ENCODE measurements at regions not wholly inside any gene's neighbourhood (a gene's known extent, or its start where the extent isn't known, plus 50 kb on each side); places are given as distances from the start of the nearest gene placed in this dataset.

DNA sequence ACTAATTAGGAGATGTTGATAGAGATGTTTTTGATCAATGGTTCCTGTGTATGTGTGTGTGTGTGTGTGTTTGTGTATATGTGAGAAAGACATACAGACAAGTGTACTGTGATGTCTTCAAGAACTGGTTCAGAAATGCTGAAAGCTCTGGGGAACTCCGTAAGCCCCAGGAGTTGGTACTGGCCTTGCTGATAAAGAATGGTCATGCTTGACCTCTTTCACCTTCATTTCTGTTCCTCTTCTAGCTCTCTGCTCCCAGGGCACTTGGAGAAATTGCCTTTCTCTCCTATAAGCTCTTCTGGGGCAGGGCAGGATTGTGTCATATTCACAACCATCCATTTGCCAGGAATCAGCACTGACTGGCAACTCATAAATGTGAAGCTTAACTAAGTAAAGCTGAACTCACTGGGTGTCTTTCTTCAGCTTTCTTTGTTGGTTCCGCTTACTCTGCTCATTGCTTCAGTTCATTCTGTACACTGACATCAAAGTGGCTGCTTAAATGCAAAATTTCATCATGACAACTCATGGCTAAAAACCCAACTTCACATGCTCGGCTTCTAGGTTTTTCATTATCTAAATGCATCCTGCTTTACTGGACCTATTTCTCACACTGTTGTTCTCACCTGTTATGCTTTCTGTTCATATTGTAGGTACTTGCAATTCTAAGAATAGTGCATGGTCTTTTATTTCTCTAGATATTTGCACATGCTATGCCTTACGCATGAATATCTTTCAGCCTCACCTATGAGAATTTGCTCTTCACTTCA lies 162.1 kb upstream of the LYSMD4 start:
- H3K27ac Mint-ChIP-seq = no peak overlapping the region

DNA sequence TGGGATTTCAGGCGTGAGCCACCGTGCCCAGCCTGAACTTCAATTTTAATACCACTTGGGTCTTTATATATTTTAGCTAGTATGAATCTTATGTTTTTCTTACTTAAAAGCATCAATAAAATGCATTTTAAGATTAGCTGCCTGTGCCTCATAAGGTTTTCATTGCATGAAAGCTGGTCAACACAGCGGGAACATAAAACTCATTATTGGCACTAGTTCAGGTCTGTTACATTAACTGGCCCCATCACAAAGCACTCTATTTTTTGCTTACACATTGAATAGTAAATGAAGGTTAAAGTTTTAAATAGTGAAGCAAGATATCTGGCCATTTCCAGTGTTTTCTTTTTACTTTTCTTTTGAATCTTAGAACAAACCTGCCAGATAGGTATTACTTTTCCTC lies 145.6 kb upstream of the LYSMD4 start:
- DNase-seq (no peak), ATAC-seq (no peak)
- Mint-ChIP-seq H3K27me3 (no peaks in the 10 kb centered on the region), H3K4me1 (no peaks in the 10 kb centered on the region), H3K36me3 (ENCODE audit: low read depth) (peaks cover 31% of the 10 kb centered on the region), H3K4me3 (no peak overlapping the region), H3K9me3 (ENCODE audit: low read depth) (peaks cover 2% of the 10 kb centered on the region), H3K27ac (no peak overlapping the region)
- intact Hi-C loops (cut with DNase I, micrococcal nuclease) = no loop called here
- POLR2A ChIA-PET = no interaction called here
- CTCF ChIA-PET = interaction anchor here (1.3 kb wide), 1 partner anchor 11 kb away, joined by 3 read pairs; no protein-coding TSS in a partner anchor

More for the DNA sequence above, 162.1 kb upstream of the LYSMD4 start:
- H3K4me1 Mint-ChIP-seq = peaks cover 5% of the 10 kb centered on the region
- H3K27me3 Mint-ChIP-seq = no peaks in the 10 kb centered on the region
- H3K36me3 Mint-ChIP-seq (ENCODE audit: low read depth) = peaks cover 20% of the 10 kb centered on the region
- ATAC-seq (no peak), DNase-seq (no peak)
- ChIA-PET POLR2A (no interaction called here), CTCF (no interaction called here)
- no peak overlapping the region for H3K4me3 Mint-ChIP-seq
- intact Hi-C loops (cut with DNase I, micrococcal nuclease) = no loop called here
- H3K9me3 Mint-ChIP-seq (ENCODE audit: low read depth) = peaks cover 4% of the 10 kb centered on the region

DNA sequence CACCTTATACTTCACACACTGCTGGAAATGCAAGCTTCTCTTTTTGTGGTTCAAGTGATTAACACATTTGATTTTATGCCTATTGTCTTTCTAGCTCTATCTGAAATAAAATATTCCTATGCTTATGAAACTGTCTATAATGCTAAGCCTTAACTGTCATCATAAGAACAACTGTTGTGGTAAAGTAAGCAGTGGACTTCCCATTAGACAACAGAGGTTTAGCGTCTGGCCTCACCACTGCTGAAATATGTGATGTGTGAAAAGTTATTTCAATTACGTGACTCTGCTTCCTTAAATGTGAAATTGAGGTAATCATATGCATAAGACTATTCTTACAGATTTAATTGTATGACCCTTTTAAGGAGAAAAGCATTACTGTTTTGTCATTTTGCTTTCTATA lies 140.2 kb upstream of the LYSMD4 start:
- DNase-seq (no peak), ATAC-seq (no peak)
- Mint-ChIP-seq H3K27ac (no peak overlapping the region), H3K36me3 (ENCODE audit: low read depth) (peaks cover 3% of the 10 kb centered on the region), H3K4me1 (no peaks in the 10 kb centered on the region), H3K4me3 (no peak overlapping the region), H3K27me3 (no peaks in the 10 kb centered on the region), H3K9me3 (ENCODE audit: low read depth) (no peaks in the 10 kb centered on the region)
- CTCF ChIA-PET = no interaction called here
- POLR2A ChIA-PET = no interaction called here
- intact Hi-C loops (cut with DNase I, micrococcal nuclease) = no loop called here

DNA sequence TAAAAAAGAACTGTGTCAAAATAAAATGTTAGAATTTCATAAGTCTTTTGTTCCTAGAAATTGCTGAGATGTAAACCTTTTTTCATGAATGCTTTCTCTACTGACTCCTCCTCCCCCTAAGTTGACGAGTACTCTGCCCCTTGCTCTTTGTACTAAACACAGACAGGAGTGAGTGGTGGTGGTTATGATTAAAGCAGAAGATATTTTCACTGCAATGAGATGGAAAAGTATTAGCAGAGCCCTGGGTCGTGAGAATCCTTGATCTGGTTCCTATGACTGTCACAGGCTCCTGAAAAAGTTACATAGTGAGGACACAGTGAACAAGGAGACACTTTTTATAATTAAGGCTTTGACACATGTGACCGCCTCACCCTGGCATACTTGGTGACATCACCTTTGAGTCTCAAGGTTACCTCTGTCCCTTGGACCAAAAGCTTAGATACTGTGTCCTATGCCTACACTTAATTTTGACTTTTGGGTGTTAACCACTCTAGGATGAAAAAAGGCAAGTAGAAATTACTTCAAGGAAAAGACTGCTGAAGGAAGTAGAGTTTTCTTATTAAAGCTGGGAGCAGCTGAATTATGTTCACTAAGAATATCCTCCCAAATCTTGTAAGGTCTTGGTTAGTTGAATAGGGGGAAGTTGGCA lies 130.4 kb upstream of the LYSMD4 start:
- Mint-ChIP-seq H3K4me1 (no peaks in the 10 kb centered on the region), H3K9me3 (ENCODE audit: low read depth) (no peaks in the 10 kb centered on the region), H3K36me3 (ENCODE audit: low read depth) (no peaks in the 10 kb centered on the region), H3K4me3 (no peak overlapping the region), H3K27ac (no peak overlapping the region), H3K27me3 (no peaks in the 10 kb centered on the region)
- ChIA-PET CTCF (no interaction called here), POLR2A (no interaction called here)
- intact Hi-C loops (cut with DNase I, micrococcal nuclease) = no loop called here
- ATAC-seq (no peak), DNase-seq (no peak)

DNA sequence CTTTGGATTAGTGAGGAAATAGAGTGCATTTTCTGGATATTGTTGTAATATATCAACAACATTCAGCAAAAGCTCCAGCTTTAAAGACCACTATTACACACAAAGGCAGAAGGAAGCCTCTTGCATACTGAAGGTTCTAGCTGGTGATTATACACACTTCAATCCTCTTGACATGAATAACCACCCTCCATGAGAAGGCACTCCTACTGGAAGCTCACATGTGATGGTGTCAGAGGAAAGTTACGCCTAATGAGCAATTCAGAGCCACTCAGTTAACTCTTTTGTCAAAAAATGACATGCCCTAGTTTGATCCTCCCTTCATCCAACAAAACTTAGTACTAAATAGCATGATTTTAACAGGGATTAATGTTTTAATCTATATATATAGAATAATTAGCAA lies 124.6 kb upstream of the LYSMD4 start:
- Mint-ChIP-seq H3K36me3 (ENCODE audit: low read depth) (peaks cover 12% of the 10 kb centered on the region), H3K27me3 (no peaks in the 10 kb centered on the region), H3K9me3 (ENCODE audit: low read depth) (no peaks in the 10 kb centered on the region), H3K4me3 (no peak overlapping the region), H3K27ac (no peak overlapping the region), H3K4me1 (no peaks in the 10 kb centered on the region)
- ChIA-PET POLR2A (no interaction called here), CTCF (no interaction called here)
- DNase-seq (no peak), ATAC-seq (no peak)
- intact Hi-C loops (cut with DNase I, micrococcal nuclease) = no loop called here

DNA sequence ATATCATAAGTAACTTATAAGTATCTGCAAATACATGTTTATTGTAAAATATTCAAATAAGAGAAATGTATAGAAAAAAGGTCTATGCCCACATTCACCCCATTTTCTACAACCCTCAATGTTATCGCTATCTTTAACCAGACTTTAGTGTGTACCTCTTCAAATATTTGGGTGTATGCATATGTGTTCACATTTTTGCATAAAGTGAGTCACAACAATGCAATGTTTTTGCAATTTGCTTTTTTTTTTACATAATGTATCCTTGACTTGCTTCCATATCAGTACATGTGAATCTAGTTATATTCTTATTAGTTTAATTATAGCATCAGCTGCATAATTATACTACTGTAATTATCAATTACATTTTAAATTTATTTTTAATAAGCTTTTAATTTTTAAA lies 117.3 kb upstream of the LYSMD4 start:
- DNase-seq (no peak), ATAC-seq (no peak)
- intact Hi-C loops (cut with DNase I, micrococcal nuclease) = no loop called here
- Mint-ChIP-seq H3K27ac (no peak overlapping the region), H3K36me3 (ENCODE audit: low read depth) (peaks cover 18% of the 10 kb centered on the region), H3K4me1 (peaks cover 15% of the 10 kb centered on the region), H3K9me3 (ENCODE audit: low read depth) (peaks cover 3% of the 10 kb centered on the region), H3K4me3 (no peak overlapping the region), H3K27me3 (no peaks in the 10 kb centered on the region)
- POLR2A ChIA-PET = no interaction called here
- CTCF ChIA-PET = no interaction called here

DNA sequence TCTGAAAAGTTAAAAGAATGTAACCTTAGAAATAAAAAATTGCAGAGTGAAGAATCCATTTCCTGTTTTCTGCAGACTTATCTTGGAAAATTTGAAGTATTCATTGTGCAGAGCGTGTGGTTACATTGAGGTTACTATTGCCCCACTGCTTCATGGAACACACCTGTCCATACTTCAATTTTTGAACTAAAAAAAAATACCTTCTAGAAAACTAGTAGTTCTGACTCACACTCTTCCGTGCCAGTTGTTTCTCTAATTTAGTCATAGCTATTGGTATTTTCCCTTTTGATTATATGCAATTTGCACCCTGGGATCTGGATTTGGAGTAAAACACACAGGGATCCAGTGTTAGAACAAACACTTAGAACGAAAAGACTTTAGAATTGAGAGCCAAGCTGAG lies 111.8 kb upstream of the LYSMD4 start:
- Mint-ChIP-seq H3K36me3 (ENCODE audit: low read depth) (peaks cover 14% of the 10 kb centered on the region), H3K27me3 (no peaks in the 10 kb centered on the region), H3K27ac (peak overlapping the region; percentile 74), H3K4me1 (peaks cover 55% of the 10 kb centered on the region), H3K4me3 (no peak overlapping the region), H3K9me3 (ENCODE audit: low read depth) (peaks cover 3% of the 10 kb centered on the region)
- intact Hi-C loops (cut with DNase I, micrococcal nuclease) = loop anchor here (1.0 to 10.0 kb wide), 4 partner anchors 19 to 750 kb away; no protein-coding TSS in a partner anchor
- ChIA-PET CTCF (interaction anchor here (1.1 to 1.2 kb wide), 2 partner anchors 11 to 141 kb away, joined by 3 to 5 read pairs; no protein-coding TSS in a partner anchor), POLR2A (no interaction called here)
- DNase-seq (peak; percentile 58), ATAC-seq (peak; percentile 85)

DNA sequence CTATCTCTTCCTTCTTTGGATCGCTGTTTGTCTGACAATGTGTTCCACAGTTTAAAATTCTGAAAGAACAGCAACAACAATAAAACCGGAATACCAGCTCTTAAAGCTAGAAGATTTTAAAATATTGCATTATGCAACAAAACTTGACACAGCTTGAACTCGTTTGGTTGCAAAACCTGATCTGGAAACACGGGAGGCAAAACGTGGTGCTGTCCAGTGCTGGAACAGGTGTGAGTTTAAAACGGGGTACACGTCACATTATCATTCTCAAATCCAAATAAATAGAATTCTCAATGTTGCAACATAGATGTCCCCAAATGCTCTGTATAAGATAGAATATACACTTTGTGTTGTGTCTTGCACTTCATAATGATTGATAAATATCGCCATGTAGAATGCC lies 110.9 kb upstream of the LYSMD4 start:
- ChIA-PET POLR2A (no interaction called here), CTCF (interaction anchor here (1.0 to 1.2 kb wide), 2 partner anchors 108 to 572 kb away, joined by 3 read pairs; no protein-coding TSS in a partner anchor)
- H3K27ac Mint-ChIP-seq = peak overlapping the region; percentile 74

DNA sequence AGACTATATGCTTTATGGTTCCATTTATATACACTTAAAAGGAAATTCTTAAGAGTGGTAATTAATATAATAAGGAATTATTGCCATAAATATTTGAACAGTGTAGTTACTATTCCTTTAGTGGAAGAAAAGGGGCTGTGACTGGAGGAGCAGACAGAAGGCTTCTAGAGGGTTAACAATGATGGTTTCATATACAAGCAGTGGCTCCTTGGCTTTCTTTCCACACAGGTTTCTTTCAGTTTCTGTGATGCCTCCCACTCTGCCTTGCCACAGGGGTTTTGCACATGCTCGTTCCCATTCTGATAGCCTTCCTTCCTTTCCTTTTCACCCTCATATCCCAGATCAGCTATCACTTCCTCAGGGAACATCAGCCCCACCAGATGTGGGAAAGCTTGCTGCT lies 108.8 kb upstream of the LYSMD4 start:
- ATAC-seq (peak; percentile 30), DNase-seq (peak; percentile 18)
- POLR2A ChIA-PET = no interaction called here
- intact Hi-C loops (cut with DNase I, micrococcal nuclease) = loop anchor here in 1 of 2 experiments (5.0 to 10.0 kb wide), 2 partner anchors 753 to 860 kb away; no protein-coding TSS in a partner anchor
- CTCF ChIA-PET = no interaction called here
- H3K4me3 Mint-ChIP-seq = no peak overlapping the region
- peak overlapping the region; percentile 77 for H3K27ac Mint-ChIP-seq
- H3K4me1 Mint-ChIP-seq = peaks cover 56% of the 10 kb centered on the region
- no peaks in the 10 kb centered on the region for H3K27me3 Mint-ChIP-seq
- peaks cover 2% of the 10 kb centered on the region for H3K9me3 Mint-ChIP-seq (ENCODE audit: low read depth)
- peaks cover 29% of the 10 kb centered on the region for H3K36me3 Mint-ChIP-seq (ENCODE audit: low read depth)

More for the DNA sequence above, 110.9 kb upstream of the LYSMD4 start:
- peaks cover 22% of the 10 kb centered on the region for H3K36me3 Mint-ChIP-seq (ENCODE audit: low read depth)
- H3K4me1 Mint-ChIP-seq = peaks cover 60% of the 10 kb centered on the region
- H3K27me3 Mint-ChIP-seq = no peaks in the 10 kb centered on the region
- peaks cover 3% of the 10 kb centered on the region for H3K9me3 Mint-ChIP-seq (ENCODE audit: low read depth)
- DNase-seq (peak; percentile 16), ATAC-seq (no peak)
- intact Hi-C loops (cut with DNase I, micrococcal nuclease) = loop anchor here (2.0 to 10.0 kb wide), 3 partner anchors 33 to 858 kb away; no protein-coding TSS in a partner anchor
- H3K4me3 Mint-ChIP-seq = no peak overlapping the region

DNA sequence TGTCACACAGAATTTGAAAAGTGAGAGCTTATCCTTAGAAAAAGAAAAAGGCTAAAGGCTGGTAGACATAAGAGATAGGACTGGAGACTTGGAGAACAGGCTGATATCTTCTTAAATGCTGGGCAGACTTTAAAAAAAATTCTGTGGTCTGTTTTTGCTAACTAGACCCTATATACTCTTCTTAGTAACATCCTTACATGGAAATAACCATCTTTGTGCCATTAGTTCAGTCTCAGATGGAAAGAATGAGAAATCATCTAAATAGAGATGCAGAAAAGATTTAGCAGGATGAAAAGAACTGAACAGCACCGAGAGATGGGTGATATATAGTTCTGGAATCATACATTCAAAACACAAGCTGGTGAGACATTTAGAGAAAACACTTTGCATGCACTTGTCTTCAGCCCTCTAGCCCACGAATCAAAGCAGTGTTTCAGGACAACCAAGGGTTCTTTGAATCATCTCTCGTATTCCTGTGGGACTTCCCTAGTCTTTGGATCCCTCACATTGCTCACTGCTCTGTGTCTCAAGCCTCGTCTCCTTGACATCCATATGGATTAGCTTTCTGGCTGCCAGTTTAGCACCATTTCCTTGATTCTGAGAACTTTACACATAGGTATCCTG lies 93.0 kb upstream of the LYSMD4 start:
- peak overlapping the region; percentile 98 for H3K27ac Mint-ChIP-seq
- peaks cover 37% of the 10 kb centered on the region for H3K4me1 Mint-ChIP-seq
- H3K4me3 Mint-ChIP-seq = peak overlapping the region; percentile 11
- intact Hi-C loops (cut with DNase I, micrococcal nuclease) = loop anchor here (1.0 to 2.0 kb wide), 3 partner anchors 15 to 19 kb away; no protein-coding TSS in a partner anchor
- peak; percentile 31 for DNase-seq
- peak; percentile 93 for ATAC-seq
- H3K36me3 Mint-ChIP-seq (ENCODE audit: low read depth) = peaks cover 69% of the 10 kb centered on the region
- peaks cover 15% of the 10 kb centered on the region for H3K9me3 Mint-ChIP-seq (ENCODE audit: low read depth)
- ChIA-PET POLR2A (interaction anchor here (0.6 kb wide), 1 partner anchor 1918 kb away, joined by 3 read pairs; no protein-coding TSS in a partner anchor), CTCF (interaction anchor here (0.9 to 1.5 kb wide), 5 partner anchors 9 to 69 kb away, joined by 3 to 5 read pairs (median 4); no protein-coding TSS in a partner anchor)
- no peaks in the 10 kb centered on the region for H3K27me3 Mint-ChIP-seq

DNA sequence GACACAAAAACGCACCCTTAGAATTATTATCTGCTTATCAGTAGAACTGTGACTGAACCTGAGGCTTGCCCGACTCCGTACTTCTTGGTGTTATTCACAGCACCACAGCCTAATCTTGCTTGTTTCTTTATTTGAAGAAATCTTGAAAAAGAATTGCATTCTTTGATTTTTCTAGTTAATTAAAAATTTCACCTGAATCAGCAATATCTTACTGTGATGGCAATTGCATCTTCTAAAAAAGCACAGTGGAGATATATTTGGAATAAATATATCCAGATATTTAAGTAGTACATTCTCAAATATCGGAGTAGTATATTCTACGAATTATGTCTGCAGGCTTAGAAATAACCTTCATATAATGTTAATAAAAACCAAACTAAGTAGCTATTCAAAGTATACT lies 90.1 kb upstream of the LYSMD4 start:
- Mint-ChIP-seq H3K9me3 (ENCODE audit: low read depth) (peaks cover 9% of the 10 kb centered on the region), H3K27me3 (no peaks in the 10 kb centered on the region), H3K36me3 (ENCODE audit: low read depth) (peaks cover 62% of the 10 kb centered on the region), H3K4me3 (no peak overlapping the region), H3K27ac (no peak overlapping the region), H3K4me1 (peaks cover 46% of the 10 kb centered on the region)
- ChIA-PET CTCF (interaction anchor here (2.5 kb wide), 1 partner anchor 12 kb away, joined by 9 read pairs; no protein-coding TSS in a partner anchor), POLR2A (no interaction called here)
- ATAC-seq (no peak), DNase-seq (no peak)
- intact Hi-C loops (cut with DNase I, micrococcal nuclease) = no loop called here

All from activated CD4-positive, alpha-beta T cell treated with anti-CD3 and anti-CD28 coated beads for 36 hours (primary cell).